Mammary epithelial cell (primary cell): ENCODE measurements at regions not wholly inside any gene's neighbourhood (a gene's known extent, or its start where the extent isn't known, plus 50 kb on each side); places are given as distances from the start of the nearest gene placed in this dataset.

Experiments
- EZH2 ChIP-seq: IDR thresholded peaks from 2 replicates; pipeline ENCODE4 v1.6.1; 2012; ENCODE audit warnings: low read length, inconsistent platforms, borderline replicate concordance
- TF ChIP-seq, protein P1 (sequence below), 2 donors: IDR thresholded peaks in 1 of 2; conservative IDR thresholded peaks in 1 of 2; 2 replicates each; pipeline ENCODE4 v1.5.1; 2011 to 2012; ENCODE audit warnings: inconsistent platforms in 2 of 2, low read length in 2 of 2, mild to moderate bottlenecking in 2 of 2, control low read depth in 1 of 2, low read depth in 1 of 2; ENCODE audit not compliant: insufficient read depth in 1 of 2; ENCODE audit errors: extremely low read depth in 1 of 2

DNA sequence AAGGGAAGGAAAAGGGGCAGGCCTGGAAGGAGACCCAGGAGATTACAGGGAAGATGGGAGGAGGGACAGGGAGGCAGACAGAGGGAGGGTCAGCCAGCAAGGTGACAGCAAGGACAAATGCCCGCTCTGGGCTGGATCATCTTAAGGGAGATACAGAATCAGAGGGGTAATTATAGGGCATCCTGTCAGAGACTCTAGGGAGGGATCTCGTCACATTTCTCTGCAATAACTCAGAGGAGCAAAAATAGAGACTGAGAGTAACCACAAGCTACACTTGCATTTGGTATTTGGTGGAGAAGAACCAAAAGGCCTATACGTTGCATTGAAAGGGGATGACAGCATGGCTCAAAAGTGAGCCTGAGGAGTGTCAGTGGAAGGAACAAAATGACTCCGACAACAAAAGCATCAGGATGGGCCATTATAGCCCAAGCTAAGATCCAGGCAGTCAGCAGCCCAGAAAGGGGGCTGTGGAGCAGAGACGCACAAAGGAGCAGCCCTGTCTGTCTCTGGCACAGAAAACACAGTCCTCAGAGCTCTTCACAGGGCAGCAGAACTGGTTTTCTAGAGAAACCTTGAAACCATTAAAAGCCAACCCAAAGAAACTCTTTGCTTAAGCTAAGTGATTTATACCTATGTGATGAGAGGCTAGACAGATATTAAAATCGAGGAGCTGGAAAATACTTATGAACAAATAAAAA, 430.2 kb upstream of the VSTM2A start:
- TF ChIP-seq, protein P1, sequence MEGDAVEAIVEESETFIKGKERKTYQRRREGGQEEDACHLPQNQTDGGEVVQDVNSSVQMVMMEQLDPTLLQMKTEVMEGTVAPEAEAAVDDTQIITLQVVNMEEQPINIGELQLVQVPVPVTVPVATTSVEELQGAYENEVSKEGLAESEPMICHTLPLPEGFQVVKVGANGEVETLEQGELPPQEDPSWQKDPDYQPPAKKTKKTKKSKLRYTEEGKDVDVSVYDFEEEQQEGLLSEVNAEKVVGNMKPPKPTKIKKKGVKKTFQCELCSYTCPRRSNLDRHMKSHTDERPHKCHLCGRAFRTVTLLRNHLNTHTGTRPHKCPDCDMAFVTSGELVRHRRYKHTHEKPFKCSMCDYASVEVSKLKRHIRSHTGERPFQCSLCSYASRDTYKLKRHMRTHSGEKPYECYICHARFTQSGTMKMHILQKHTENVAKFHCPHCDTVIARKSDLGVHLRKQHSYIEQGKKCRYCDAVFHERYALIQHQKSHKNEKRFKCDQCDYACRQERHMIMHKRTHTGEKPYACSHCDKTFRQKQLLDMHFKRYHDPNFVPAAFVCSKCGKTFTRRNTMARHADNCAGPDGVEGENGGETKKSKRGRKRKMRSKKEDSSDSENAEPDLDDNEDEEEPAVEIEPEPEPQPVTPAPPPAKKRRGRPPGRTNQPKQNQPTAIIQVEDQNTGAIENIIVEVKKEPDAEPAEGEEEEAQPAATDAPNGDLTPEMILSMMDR (conservative IDR thresholded peaks at IDR 0.05 in 1 of 2, IDR thresholded peaks at IDR 0.05 in 1 of 2; ENCODE audit: extremely low read depth in 1 of 2, insufficient read depth in 1 of 2, low read depth in 1 of 2, low read length in 2 of 2): no peak
- no peak for TF ChIP-seq EZH2
